GM08714 (cell line): ENCODE measurements at regions not wholly inside any gene's neighbourhood (a gene's known extent, or its start where the extent isn't known, plus 50 kb on each side); places are given as distances from the start of the nearest gene placed in this dataset.
"Not testable (repeated sequence)": the region's sequence is repeated elsewhere in the genome, so short reads cannot be mapped to it uniquely, and the experiment has no call there.

Experiments used
- H3K4me3 ChIP-seq: fragments of 200-500 bp; sonication (Bioruptor generic); 2 replicates; pipeline ENCODE4 v1.5.1; 2014; ENCODE audit warnings: mild to moderate bottlenecking, low read length, inconsistent platforms
- ZNF274 ChIP-seq: IDR thresholded peaks from 2 replicates; pipeline ENCODE4 v1.6.1; 2012; ENCODE audit warnings: mild to moderate bottlenecking, low read depth, low read length

DNA sequence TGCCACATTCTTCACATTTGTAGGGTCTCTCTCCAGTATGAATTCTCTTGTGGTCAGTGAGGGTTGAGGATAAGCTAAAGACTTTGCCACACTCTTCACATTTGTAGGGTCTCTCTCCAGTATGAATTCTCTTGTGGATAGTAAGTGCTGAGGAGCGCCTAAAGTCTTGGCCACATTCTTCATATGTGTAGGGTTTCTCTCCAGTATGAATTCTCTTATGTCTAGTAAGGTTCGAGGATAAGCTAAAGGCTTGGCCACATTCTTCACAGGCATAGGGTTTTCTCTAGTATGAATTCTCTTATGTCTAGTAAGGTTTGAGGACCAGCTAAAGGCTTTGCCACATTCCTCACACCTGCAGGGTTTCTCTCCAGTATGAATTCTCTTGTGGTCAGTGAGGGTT is 706.9 kb upstream of the ZNF722 start:
- not testable (repeated sequence) for H3K4me3 ChIP-seq
- TF ChIP-seq ZNF274: peak; percentile 62; the same call in 1 of the 2 replicates

DNA sequence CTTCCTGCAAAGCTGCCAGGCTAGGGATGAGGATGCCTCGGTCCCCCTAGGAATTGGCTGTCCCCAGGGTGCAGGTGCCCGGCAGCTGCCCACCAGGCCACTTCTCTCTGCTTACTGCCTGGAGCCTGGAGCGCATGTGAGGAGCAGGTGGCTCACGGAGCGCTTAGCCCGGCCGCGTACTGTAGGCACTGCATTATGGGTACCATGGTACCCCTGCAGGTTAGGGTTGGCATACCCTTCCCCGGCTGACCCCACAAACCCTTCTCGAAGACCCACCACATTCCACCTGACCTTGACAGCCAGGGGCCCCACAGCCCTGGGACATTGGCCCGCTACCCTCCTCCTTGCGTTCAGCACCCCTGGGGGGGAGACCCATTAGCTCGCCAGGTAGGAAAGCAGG is 681.1 kb upstream of the ZNF722 start:
- not testable (repeated sequence) for H3K4me3 ChIP-seq

DNA sequence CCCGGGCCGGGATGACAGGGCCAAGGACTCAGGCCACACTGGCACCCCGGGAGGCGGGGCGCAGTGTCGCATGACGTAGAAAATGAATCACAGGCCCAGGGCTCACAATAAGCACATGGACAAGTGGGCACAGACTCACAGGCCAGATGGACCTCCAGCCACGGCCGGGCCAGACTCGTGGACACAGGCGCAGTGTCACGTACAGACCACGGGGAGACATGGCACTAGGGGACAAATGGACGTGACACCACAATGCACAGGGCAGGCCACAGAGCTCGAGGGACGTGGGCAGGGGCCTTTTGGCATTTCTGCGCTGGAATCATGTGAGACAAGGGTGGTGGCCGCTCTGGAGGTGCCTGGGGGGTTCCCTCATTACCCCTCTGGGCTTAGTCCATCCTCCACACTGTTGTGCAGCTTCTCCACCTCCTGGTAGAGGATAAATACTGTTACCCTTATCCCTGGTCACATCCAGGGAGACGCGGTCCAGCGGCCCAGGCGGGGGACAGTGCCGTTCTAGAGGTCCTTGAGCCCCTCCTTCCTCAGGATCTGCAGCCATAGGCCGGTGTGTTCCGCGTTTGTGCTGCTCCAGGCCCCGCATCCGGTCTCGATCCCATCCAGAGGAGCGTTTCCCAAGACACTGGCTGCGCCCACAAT is 649.8 kb upstream of the ZNF722 start:
- not testable (repeated sequence) for H3K4me3 ChIP-seq

DNA sequence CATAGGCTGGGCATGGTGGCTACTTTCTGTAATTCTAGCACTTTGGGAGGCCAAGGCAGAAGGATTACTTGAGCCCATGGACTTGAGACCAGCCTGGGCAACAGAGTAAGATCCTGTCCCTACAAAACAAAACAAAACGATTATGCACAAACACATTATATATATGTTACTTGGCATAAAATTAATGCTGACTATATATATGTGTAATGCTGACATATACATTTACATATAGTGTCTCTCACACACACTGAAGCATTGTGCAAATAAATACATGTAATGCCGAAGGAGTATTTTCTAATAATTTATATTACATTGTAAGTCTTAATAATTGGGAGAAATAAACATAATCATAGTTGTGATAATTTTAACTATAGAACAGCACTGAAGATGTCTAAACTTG is 621.8 kb upstream of the ZNF722 start:
- TF ChIP-seq ZNF274: no peak
- no peak overlapping the region for H3K4me3 ChIP-seq

DNA sequence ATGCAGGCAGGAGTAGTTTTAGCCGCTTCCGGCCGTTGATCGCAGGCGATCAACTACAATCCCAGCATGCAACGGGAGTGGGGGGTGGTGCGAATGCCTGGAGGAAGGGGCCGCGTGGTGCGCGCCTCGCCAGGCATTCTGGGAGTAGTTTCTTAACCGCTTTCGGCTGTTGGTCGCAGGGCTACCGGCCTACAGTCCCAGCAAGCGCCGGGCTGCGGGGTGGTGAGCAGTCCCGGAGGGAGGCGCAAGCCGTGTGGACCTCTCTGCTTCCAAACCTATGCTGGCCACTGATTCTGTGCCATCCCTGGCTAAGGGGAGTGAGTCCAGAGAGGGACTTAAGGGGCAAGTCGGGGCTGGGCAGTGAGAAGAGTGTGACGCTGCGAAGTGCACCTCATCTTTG is 604.5 kb upstream of the ZNF722 start:
- not testable (repeated sequence) for H3K4me3 ChIP-seq

DNA sequence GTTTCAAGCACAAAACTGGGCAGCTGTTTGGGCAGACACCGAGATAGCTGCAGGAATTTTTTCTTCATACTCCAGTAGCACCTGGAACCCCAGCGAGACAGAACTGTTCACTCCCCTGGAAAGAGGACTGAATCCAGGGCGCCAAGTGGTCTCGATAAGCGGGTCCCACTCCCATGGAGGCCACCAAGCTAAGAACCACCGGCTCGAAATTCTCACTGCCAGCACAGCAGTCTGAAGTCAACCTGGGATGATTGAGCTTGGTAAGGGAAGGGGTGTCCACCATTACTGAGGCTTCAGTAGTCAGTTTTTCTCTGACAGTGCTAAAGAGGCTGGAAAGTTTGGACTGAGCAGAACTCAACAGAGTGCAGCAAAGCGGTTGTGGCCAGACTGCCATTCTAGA is 590.8 kb upstream of the ZNF722 start:
- not testable (repeated sequence) for H3K4me3 ChIP-seq
